Upper lobe of left lung (tissue), 4 donors: ENCODE measurements at regions not wholly inside any gene's neighbourhood (a gene's known extent, or its start where the extent isn't known, plus 50 kb on each side); places are given as distances from the start of the nearest gene placed in this dataset.

Experiments
- CTCF ChIP-seq, 6 experiments: fragments of 450-650 bp in 4 of 6; fragments of 200-600 bp in 2 of 6; sonication (generic) in 2 of 6; IDR thresholded peaks; one replicate each; pipeline ENCODE4 v1.5.1; 2016 to 2019; ENCODE audit warnings: antibody characterized with exemption in 6 of 6
- POLR2AphosphoS5 ChIP-seq, 2 donors: sonication (generic); formaldehyde crosslinking; IDR thresholded peaks; one replicate each; pipeline ENCODE4 v1.5.1; 2017; ENCODE audit warnings: antibody characterized with exemption in 2 of 2

- TF ChIP-seq CTCF (IDR thresholded peaks at IDR 0.05) (no peak), POLR2AphosphoS5 (IDR thresholded peaks at IDR 0.05) (no peak)
Measured at GRCh38 chr9:38287420-38287985, 105.0 kb upstream of the ALDH1B1 start.
